Muscle layer of duodenum (tissue), 2 donors: ENCODE measurements at regions not wholly inside any gene's neighbourhood (a gene's known extent, or its start where the extent isn't known, plus 50 kb on each side); places are given as distances from the start of the nearest gene placed in this dataset.

Experiments used
- H3K27ac ChIP-seq: one replicate; pipeline ENCODE4 v1.7.0; 2013; ENCODE audit warnings: mild to moderate bottlenecking, low read length
- H3K27me3 ChIP-seq: one replicate; pipeline ENCODE4 v1.7.0; 2013; ENCODE audit warnings: low read depth, mild to moderate bottlenecking, control low read depth, low read length
- H3K36me3 ChIP-seq, 2 donors: one replicate each; pipeline ENCODE4 v1.7.0; 2013; ENCODE audit warnings: low read length in 2 of 2, control low read depth in 1 of 2, mild to moderate bottlenecking in 1 of 2; ENCODE audit not compliant: insufficient read depth in 2 of 2, control insufficient read depth in 1 of 2
- H3K4me1 ChIP-seq, 2 donors: one replicate each; pipeline ENCODE4 v1.7.0; 2013; ENCODE audit warnings: low read length in 2 of 2, mild to moderate bottlenecking in 2 of 2, control low read depth in 1 of 2, moderate library complexity in 1 of 2; ENCODE audit not compliant: insufficient read depth in 2 of 2, control insufficient read depth in 1 of 2
- H3K4me3 ChIP-seq, 2 donors: one replicate each; pipeline ENCODE4 v1.7.0; 2013; ENCODE audit warnings: low read length in 2 of 2, low read depth in 1 of 2, mild to moderate bottlenecking in 1 of 2
- H3K9me3 ChIP-seq, 2 donors: one replicate each; pipeline ENCODE4 v1.7.0; 2013; ENCODE audit warnings: low read length in 2 of 2, control low read depth in 1 of 2, mild to moderate bottlenecking in 1 of 2; ENCODE audit not compliant: control insufficient read depth in 1 of 2
- donor health status: healthy.

DNA sequence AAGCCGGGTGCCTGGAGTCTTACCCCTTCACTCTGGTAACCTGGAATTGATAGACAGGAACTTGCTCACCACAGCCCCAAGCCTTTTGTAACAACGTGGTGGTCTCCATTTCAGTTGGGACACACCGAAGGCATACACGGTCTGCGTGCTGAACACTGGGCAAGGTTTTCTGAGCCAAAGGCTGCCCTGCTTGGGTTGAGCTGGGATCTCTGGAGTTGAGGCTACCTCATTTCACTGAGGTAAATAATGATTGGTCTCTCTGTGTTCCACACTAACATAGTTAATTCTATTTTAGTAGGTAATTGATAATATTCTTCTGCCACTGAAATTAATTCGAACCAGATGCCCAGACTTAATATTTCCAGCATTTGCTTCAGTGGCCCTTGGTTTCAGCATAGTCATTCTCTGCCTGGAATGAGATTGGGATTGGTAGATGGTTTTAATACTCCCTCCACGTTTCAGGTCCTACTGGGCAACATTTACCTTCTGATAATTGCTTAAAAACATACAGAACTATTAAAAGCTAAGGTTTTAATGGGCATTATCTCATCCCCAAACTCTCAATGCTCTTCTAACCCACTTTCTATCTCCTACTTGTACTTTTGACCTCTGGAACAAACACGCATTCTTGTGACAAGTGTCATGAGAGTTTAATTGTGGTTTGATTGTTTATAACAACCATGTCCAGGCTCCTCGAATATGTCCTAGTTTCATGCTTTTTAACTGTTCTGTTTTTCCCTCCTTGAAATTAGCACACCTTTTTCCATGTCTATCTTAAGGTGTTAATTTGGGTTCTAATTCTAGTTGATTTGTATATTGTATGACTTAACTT, 202.3 kb upstream of the KLF6 start:
- Histone ChIP-seq H3K9me3 (no peaks in the 10 kb centered on the region), H3K4me1 (no peaks in the 10 kb centered on the region), H3K27me3 (no peaks in the 10 kb centered on the region), H3K36me3 (no peaks in the 10 kb centered on the region), H3K4me3 (no peak overlapping the region), H3K27ac (no peak overlapping the region)

DNA sequence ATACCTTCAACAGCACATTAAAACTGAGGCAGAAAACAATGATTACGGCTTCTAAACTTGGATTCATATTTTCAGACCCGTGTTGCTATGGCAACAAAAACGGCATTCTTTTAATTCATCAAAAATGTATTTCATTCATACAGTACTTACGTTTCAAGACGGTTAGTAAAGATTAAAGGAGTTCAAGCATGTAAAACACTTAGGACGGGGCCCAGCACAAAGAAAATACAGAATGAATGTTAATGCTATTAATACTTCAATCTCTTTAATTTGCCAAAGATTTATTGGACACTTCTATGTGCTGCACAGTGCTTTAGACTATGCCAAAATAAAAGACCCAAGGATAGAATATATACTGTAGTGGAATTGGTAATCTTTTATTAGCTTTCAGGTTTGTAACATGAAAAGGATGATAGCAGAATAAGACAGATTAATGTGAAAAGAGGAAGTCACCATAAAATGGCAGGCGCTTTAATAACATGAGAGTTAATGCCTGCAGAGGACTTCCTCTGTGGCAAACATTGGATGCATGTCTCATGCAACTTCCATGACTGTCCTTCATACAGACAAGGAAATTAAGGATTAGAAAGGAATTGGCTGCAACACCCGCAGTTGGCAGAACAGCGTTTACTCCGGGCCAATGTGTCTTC, 201.6 kb upstream of the KLF6 start:
- Histone ChIP-seq H3K36me3 (no peaks in the 10 kb centered on the region), H3K4me3 (no peak overlapping the region), H3K27me3 (no peaks in the 10 kb centered on the region), H3K4me1 (no peaks in the 10 kb centered on the region), H3K9me3 (no peaks in the 10 kb centered on the region), H3K27ac (no peak overlapping the region)

DNA sequence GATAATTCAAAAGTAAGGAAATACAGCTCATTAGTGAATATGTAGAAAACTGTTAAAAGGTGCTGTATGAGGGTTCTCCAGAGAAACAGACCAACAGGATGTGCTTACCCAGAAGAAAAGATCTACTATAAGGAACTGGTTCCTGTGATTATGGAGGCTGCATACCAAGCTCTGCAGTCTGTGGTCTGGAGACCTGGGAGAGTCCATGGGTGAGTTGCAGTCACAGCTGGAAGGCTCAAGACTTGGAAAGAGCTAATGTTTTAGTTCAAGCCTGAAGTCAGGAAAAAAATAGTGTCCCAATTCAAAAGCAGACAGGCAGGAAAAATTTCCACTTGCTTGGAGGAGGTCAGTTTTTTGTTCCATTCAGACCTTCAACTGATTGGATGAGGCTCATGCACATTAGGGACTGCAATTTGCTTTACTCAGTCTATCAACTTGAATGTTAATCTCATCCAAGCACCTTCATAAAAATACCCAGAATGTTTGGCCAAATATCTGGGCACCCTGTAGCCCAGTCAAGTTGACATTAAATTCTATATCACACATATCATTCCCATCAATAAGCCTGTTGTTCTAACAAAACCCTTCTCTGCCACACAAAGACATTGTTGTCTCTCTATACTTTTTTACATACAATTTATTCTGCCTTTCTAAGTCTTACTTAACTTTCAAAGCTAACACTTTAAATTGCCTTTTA, 197.9 kb upstream of the KLF6 start:
- H3K27me3 ChIP-seq: no peaks in the 10 kb centered on the region
- H3K4me1 ChIP-seq: no peaks in the 10 kb centered on the region
- no peaks in the 10 kb centered on the region for H3K9me3 ChIP-seq
- H3K36me3 ChIP-seq: no peaks in the 10 kb centered on the region
- no peak overlapping the region for H3K27ac ChIP-seq
- H3K4me3 ChIP-seq: no peak overlapping the region

DNA sequence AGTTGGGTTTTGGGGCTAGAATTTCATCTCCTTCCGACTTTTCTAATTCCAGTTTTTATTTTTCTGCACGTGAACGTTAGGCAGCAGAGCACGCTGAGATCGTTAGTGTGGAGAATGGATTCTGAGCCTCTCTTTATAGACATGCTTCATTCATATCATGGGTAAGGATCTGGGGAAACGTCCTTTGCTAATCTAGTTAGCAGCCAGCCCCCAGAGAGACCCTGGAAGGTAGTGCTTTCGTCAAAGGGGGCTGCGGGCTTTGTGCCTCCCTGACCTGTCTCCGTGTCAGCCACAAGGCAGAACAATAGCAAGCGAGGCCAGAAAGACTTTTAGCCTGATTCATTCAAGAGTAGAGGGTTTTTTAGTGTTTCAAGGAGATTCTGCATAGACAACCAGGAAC, 196.3 kb upstream of the KLF6 start:
- no peaks in the 10 kb centered on the region for H3K9me3 ChIP-seq
- no peak overlapping the region for H3K27ac ChIP-seq
- H3K27me3 ChIP-seq: no peaks in the 10 kb centered on the region
- no peak overlapping the region for H3K4me3 ChIP-seq
- no peaks in the 10 kb centered on the region for H3K36me3 ChIP-seq
- no peaks in the 10 kb centered on the region for H3K4me1 ChIP-seq

DNA sequence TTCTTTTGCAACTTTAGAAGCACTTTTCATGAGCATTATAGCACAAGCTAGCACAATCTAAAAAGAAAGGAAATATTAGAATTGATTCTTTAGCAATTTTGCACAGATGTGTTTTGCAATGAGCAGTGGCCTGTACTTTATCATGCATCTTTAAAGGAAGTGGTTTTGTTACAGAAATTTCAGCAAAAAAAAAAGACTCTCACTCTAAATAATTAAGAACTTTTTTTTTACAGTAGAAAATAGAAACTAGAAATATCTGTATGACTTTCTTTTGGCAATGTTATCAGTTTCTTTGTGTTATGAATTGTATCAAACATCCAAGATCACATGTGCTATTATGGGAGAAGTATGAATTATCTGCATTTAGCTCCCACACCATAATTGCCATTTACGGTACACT, 195.7 kb upstream of the KLF6 start:
- no peak overlapping the region for H3K27ac ChIP-seq
- H3K36me3 ChIP-seq: no peaks in the 10 kb centered on the region
- no peaks in the 10 kb centered on the region for H3K9me3 ChIP-seq

DNA sequence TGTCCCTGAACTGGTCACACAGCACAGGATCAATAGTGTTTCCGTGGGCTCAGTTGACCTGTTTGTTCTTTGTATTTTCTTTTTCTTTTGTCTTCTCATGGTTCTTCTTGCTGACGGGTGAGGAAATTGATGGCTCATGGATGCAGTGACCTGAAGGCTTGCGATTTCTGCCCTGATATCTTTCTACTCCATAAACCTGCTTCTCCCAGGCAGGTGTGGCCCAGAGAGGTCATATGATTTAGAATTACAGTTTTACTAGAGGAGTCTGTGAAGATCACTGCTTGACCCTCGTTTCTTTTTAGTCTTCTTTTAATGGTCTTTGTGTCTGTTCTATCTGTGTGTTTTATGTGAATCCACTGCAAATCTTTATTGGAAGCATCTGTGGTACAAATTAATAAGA, 195.1 kb upstream of the KLF6 start:
- Histone ChIP-seq H3K27ac (no peak overlapping the region), H3K4me1 (no peaks in the 10 kb centered on the region), H3K9me3 (no peaks in the 10 kb centered on the region), H3K27me3 (no peaks in the 10 kb centered on the region), H3K4me3 (no peak overlapping the region), H3K36me3 (no peaks in the 10 kb centered on the region)

More for the DNA sequence above, 195.7 kb upstream of the KLF6 start:
- Histone ChIP-seq H3K4me1 (no peaks in the 10 kb centered on the region), H3K4me3 (no peak overlapping the region), H3K27me3 (no peaks in the 10 kb centered on the region)

DNA sequence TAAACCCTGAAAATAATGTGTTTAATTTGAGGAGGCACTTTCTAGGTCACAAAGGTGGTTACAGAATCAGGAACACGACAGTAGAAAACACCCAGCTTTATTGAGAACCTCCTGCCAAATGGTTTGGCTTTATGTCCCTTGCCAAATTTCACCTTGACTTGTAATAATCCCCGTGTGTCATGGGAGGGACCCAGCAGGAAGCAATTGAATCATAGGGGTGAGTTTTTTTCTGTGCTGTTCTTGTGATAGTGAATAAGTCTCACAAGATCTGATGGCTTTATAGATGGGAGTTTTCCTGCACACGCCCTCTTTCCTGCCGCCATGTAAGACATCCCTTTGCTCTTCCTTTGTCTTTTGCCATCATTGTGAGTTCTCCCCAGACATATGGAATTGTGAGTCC, 193.8 kb upstream of the KLF6 start:
- no peaks in the 10 kb centered on the region for H3K4me1 ChIP-seq
- no peaks in the 10 kb centered on the region for H3K36me3 ChIP-seq
- H3K27me3 ChIP-seq: no peaks in the 10 kb centered on the region
- no peak overlapping the region for H3K27ac ChIP-seq
- no peaks in the 10 kb centered on the region for H3K9me3 ChIP-seq
- H3K4me3 ChIP-seq: no peak overlapping the region

DNA sequence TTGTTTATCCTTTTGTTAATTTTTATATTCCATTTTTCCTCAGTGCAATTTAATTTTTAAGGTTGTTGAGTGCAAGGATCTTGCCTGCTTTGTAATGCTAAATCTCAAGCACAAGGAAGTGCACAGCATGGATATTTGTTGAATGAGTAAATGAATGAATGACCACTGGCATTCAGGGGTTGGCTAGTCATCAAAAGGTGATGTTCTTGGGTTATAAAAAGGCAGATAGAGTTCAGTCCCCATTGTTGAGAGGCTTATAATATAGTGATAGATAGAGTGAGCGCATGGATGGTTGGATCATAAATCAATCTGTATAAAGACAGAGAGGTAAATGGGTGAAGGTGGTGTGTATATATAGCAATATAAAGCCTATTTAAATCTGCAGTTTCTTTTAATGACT, 193.2 kb upstream of the KLF6 start:
- Histone ChIP-seq H3K27ac (no peak overlapping the region), H3K9me3 (no peaks in the 10 kb centered on the region), H3K4me1 (no peaks in the 10 kb centered on the region), H3K4me3 (no peak overlapping the region), H3K27me3 (no peaks in the 10 kb centered on the region), H3K36me3 (no peaks in the 10 kb centered on the region)

DNA sequence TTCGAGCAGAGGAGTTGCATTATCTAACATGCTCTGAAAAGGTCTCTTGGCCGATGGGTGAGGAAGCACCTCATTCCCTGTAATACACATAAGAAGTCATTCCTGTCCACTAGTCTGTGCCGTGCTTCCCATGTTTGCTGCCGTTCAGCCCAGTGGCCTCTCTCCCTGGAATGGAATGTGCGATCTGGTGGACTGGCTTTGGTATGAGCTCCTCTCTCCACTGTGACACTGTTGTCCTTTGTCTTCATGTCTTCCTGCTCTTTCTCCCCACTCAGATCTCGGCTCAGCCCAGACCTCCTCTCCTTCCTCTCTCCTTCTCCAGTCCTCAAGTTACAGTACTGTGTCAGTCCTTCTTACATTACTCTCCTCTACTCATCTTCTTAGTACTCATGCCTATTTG, 192.8 kb upstream of the KLF6 start:
- Histone ChIP-seq H3K27me3 (no peaks in the 10 kb centered on the region), H3K36me3 (no peaks in the 10 kb centered on the region), H3K4me1 (no peaks in the 10 kb centered on the region), H3K9me3 (no peaks in the 10 kb centered on the region), H3K27ac (no peak overlapping the region), H3K4me3 (no peak overlapping the region)

DNA sequence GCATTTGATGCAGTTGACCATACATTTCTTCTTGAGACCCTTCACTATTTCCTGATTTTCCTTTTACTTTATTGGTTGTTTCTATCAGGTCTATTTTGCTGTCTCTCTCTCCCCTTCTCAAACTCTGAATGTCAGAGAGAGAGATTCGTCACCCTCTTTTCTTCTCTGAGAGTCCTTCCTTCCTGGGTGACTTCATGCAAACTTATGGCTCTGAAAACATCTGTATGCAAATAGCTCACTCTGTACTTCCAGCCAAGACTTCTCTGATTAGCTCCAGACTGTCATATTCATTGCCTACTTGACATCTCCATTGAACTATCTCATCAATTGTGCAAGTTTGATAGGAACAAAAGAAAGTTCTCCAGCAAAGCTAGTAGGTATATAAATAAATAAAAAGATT, 191.7 kb upstream of the KLF6 start:
- Histone ChIP-seq H3K4me1 (no peaks in the 10 kb centered on the region), H3K4me3 (no peak overlapping the region), H3K9me3 (no peaks in the 10 kb centered on the region), H3K27me3 (no peaks in the 10 kb centered on the region), H3K36me3 (no peaks in the 10 kb centered on the region), H3K27ac (no peak overlapping the region)

DNA sequence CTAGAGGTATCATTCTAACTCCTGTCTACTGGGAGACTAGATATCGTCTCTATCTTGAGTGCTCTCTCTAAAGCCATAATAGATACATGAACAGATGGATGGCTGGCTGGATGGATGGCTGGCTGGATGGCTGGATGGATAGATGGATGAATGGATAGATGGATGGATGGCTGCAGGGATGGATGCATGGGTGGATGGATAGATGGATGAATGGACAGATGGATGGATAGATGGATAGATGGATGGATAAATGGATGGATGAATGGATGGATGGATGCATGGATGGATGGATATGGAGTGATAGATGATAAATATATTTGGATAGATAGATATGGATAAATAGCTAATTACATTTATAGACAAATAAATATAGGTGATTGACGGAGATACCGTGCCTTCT, 191.2 kb upstream of the KLF6 start:
- Histone ChIP-seq H3K36me3 (no peaks in the 10 kb centered on the region), H3K4me3 (no peak overlapping the region), H3K27me3 (no peaks in the 10 kb centered on the region), H3K9me3 (no peaks in the 10 kb centered on the region), H3K4me1 (no peaks in the 10 kb centered on the region), H3K27ac (no peak overlapping the region)
